ENCODE measurements at regions not wholly inside any gene's neighbourhood (a gene's known extent, or its start where the extent isn't known, plus 50 kb on each side); places are given as distances from the start of the nearest gene placed in this dataset.

- peak; percentile 51 for DNase-seq (ENCODE audit: low read depth)
- TF ChIP-seq CTCF (conservative IDR thresholded peaks at IDR 0.05; ENCODE audit: control insufficient read depth, insufficient read depth, low read depth, low read length) = no peak
- H3K4me3 ChIP-seq (ENCODE audit: control insufficient read depth, low read depth, low read length) = no peak overlapping the region
These were observed 86.5 kb upstream of the PRLR start for GRCh38 chr5:35316611-35317274.

- H3K4me3 ChIP-seq (ENCODE audit: control insufficient read depth, low read depth, low read length) = no peak overlapping the region
- DNase-seq (ENCODE audit: low read depth) = peak; percentile 83
- no peak for TF ChIP-seq CTCF (conservative IDR thresholded peaks at IDR 0.05; ENCODE audit: control insufficient read depth, insufficient read depth, low read depth, low read length)
These were observed 83.0 kb upstream of the PRLR start for GRCh38 chr5:35313291-35313690.

- DNase-seq (ENCODE audit: low read depth) = peak; percentile 51
- TF ChIP-seq CTCF (conservative IDR thresholded peaks at IDR 0.05; ENCODE audit: control insufficient read depth, insufficient read depth, low read depth, low read length) = no peak
- H3K4me3 ChIP-seq (ENCODE audit: control insufficient read depth, low read depth, low read length) = no peak overlapping the region
These were observed 82.0 kb upstream of the PRLR start for GRCh38 chr5:35312267-35312666.

GRCh38 chr5:35309365-35310130 lies 79.3 kb upstream of the PRLR start:
- DNase-seq (ENCODE audit: low read depth) = no peak
- no peak overlapping the region for H3K4me3 ChIP-seq (ENCODE audit: control insufficient read depth, low read depth, low read length)
- TF ChIP-seq CTCF (conservative IDR thresholded peaks at IDR 0.05; ENCODE audit: control insufficient read depth, insufficient read depth, low read depth, low read length) = no peak

GRCh38 chr5:35308421-35308820 lies 78.1 kb upstream of the PRLR start:
- no peak overlapping the region for H3K4me3 ChIP-seq (ENCODE audit: control insufficient read depth, low read depth, low read length)
- no peak for TF ChIP-seq CTCF (conservative IDR thresholded peaks at IDR 0.05; ENCODE audit: control insufficient read depth, insufficient read depth, low read depth, low read length)
- DNase-seq (ENCODE audit: low read depth) = no peak

- DNase-seq (ENCODE audit: low read depth) = no peak
- TF ChIP-seq CTCF (conservative IDR thresholded peaks at IDR 0.05; ENCODE audit: control insufficient read depth, insufficient read depth, low read depth, low read length) = no peak
- no peak overlapping the region for H3K4me3 ChIP-seq (ENCODE audit: control insufficient read depth, low read depth, low read length)
These were observed 76.6 kb upstream of the PRLR start for GRCh38 chr5:35306716-35307365.

All from fibroblast of mammary gland (primary cell).